ENCODE measurements at regions not wholly inside any gene's neighbourhood (a gene's known extent, or its start where the extent isn't known, plus 50 kb on each side); places are given as distances from the start of the nearest gene placed in this dataset.

DNA sequence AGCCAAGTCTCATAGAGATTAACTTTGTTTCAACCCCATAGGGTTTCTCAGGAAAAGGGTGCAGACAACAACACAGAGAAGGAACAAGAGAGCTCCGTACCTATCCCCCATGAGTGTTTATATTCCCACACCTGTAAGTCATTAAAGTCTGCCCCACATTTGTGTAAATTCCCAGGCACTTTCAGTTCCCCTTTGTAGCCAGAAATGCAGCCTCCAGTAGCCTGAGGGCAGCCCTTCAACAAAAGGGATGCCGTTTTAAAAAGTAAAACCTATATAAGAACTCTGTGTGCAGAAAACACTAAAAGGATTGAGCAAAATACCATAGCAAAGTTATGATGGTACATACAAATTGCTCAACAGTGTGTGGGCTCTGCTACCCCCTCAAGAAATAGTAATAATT is 59.7 kb upstream of the TMEM108 start:
- H3K27ac Mint-ChIP-seq (ENCODE audit: unreplicated experiment) = no peak overlapping the region
- no peak overlapping the region for H3K4me3 Mint-ChIP-seq (ENCODE audit: unreplicated experiment)
- intact Hi-C loops (cut with micrococcal nuclease; ENCODE audit: unreplicated experiment) = no loop called here
- POLR2A ChIA-PET = no interaction called here
- Histone ChIP-seq H3K4me1 (no peaks in the 10 kb centered on the region), H3K36me3 (ENCODE audit: control insufficient read depth, insufficient read depth, low read length) (no peaks in the 10 kb centered on the region), H3K27me3 (replicated peaks; ENCODE audit: control insufficient read depth, insufficient read depth, low read length) (no peaks in the 10 kb centered on the region), H3K9me3 (no peaks in the 10 kb centered on the region), H3K4me3 (ENCODE audit: low read depth, low read length) (no peak overlapping the region)
- H3K36me3 Mint-ChIP-seq (ENCODE audit: insufficient read depth, unreplicated experiment) = no peaks in the 10 kb centered on the region
- no peaks in the 10 kb centered on the region for H3K9me3 Mint-ChIP-seq (ENCODE audit: unreplicated experiment)
- DNase-seq = no peak
- no TSS peak for BruUV-seq (replicated peaks)
- TF ChIP-seq, protein P1, sequence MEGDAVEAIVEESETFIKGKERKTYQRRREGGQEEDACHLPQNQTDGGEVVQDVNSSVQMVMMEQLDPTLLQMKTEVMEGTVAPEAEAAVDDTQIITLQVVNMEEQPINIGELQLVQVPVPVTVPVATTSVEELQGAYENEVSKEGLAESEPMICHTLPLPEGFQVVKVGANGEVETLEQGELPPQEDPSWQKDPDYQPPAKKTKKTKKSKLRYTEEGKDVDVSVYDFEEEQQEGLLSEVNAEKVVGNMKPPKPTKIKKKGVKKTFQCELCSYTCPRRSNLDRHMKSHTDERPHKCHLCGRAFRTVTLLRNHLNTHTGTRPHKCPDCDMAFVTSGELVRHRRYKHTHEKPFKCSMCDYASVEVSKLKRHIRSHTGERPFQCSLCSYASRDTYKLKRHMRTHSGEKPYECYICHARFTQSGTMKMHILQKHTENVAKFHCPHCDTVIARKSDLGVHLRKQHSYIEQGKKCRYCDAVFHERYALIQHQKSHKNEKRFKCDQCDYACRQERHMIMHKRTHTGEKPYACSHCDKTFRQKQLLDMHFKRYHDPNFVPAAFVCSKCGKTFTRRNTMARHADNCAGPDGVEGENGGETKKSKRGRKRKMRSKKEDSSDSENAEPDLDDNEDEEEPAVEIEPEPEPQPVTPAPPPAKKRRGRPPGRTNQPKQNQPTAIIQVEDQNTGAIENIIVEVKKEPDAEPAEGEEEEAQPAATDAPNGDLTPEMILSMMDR (IDR thresholded peaks at IDR 0.05; ENCODE audit: insufficient read depth in 1 of 2, low read depth in 1 of 2, low read length in 1 of 2, severe bottlenecking in 1 of 2, unreplicated experiment in 1 of 2) = no peak
- H3K4me1 Mint-ChIP-seq (ENCODE audit: low read depth, unreplicated experiment) = no peaks in the 10 kb centered on the region
- CTCF ChIA-PET = interaction anchor here (1.0 kb wide), 1 partner anchor 247 kb away, joined by 4 read pairs; no protein-coding TSS in a partner anchor
- H3K27me3 Mint-ChIP-seq (ENCODE audit: insufficient read depth, unreplicated experiment) = peaks cover 4% of the 10 kb centered on the region

DNA sequence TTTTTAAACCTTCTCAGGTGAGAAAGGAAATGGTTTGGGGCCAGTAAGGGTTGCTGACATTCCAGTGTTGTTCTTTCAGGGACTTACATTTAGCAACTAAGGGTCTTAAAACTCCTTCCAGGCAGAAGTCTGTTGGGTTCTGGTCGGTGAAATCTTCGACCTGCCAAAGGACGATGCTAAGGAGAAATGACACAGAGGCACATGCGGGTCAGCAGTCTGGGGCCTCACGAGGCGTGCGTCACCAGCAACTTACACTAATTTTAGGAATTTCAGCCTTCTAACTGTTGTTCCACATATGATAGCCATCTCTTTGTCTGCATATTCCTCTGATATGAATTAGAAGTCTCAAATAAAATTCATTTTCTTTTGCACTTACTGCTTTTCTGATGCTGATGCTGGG is 64.1 kb upstream of the TMEM108 start:
- Mint-ChIP-seq H3K9me3 (ENCODE audit: unreplicated experiment) (no peaks in the 10 kb centered on the region), H3K27me3 (ENCODE audit: insufficient read depth, unreplicated experiment) (peaks cover 4% of the 10 kb centered on the region), H3K4me1 (ENCODE audit: low read depth, unreplicated experiment) (no peaks in the 10 kb centered on the region), H3K36me3 (ENCODE audit: insufficient read depth, unreplicated experiment) (no peaks in the 10 kb centered on the region), H3K27ac (ENCODE audit: unreplicated experiment) (no peak overlapping the region), H3K4me3 (ENCODE audit: unreplicated experiment) (no peak overlapping the region)
- Histone ChIP-seq H3K4me3 (ENCODE audit: low read depth, low read length) (no peak overlapping the region), H3K36me3 (ENCODE audit: control insufficient read depth, insufficient read depth, low read length) (no peaks in the 10 kb centered on the region), H3K9me3 (no peaks in the 10 kb centered on the region), H3K27me3 (replicated peaks; ENCODE audit: control insufficient read depth, insufficient read depth, low read length) (no peaks in the 10 kb centered on the region), H3K4me1 (no peaks in the 10 kb centered on the region)
- ChIA-PET POLR2A (no interaction called here), CTCF (no interaction called here)
- DNase-seq = no peak
- intact Hi-C loops (cut with micrococcal nuclease; ENCODE audit: unreplicated experiment) = no loop called here
- TF ChIP-seq, protein P1 (IDR thresholded peaks at IDR 0.05; ENCODE audit: insufficient read depth in 1 of 2, low read depth in 1 of 2, low read length in 1 of 2, severe bottlenecking in 1 of 2, unreplicated experiment in 1 of 2) = no peak
- no TSS peak for BruUV-seq (replicated peaks)

DNA sequence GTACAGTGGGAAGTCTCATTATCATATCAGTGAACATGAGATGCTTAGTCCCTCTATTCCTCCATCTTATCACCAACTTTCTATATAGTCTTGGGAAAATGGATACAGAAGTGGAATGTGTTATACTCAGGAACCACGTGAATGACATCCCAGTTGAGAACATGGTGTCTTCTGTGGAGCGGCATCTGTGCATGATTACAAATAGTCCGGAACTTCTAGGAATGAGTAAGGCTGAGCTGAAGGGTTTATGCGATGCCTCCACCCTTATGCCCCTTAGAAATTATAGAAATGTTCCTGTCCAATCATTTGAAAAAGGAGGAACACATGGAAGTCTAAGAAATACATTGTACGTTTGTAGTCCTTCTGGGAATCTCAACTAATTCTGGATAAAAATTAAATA is 64.8 kb upstream of the TMEM108 start:
- H3K4me3 ChIP-seq (ENCODE audit: low read depth, low read length) = no peak overlapping the region
- H3K9me3 ChIP-seq = no peaks in the 10 kb centered on the region
- ChIA-PET CTCF (no interaction called here), POLR2A (no interaction called here)
- H3K36me3 Mint-ChIP-seq (ENCODE audit: insufficient read depth, unreplicated experiment) = no peaks in the 10 kb centered on the region
- no peaks in the 10 kb centered on the region for H3K4me1 Mint-ChIP-seq (ENCODE audit: low read depth, unreplicated experiment)
- TF ChIP-seq, protein P1 (IDR thresholded peaks at IDR 0.05; ENCODE audit: insufficient read depth in 1 of 2, low read depth in 1 of 2, low read length in 1 of 2, severe bottlenecking in 1 of 2, unreplicated experiment in 1 of 2) = no peak
- H3K9me3 Mint-ChIP-seq (ENCODE audit: unreplicated experiment) = no peaks in the 10 kb centered on the region
- no peak overlapping the region for H3K4me3 Mint-ChIP-seq (ENCODE audit: unreplicated experiment)
- no peak overlapping the region for H3K27ac Mint-ChIP-seq (ENCODE audit: unreplicated experiment)
- intact Hi-C loops (cut with micrococcal nuclease; ENCODE audit: unreplicated experiment) = no loop called here
- H3K27me3 Mint-ChIP-seq (ENCODE audit: insufficient read depth, unreplicated experiment) = peaks cover 4% of the 10 kb centered on the region
- H3K27me3 ChIP-seq (replicated peaks; ENCODE audit: control insufficient read depth, insufficient read depth, low read length) = no peaks in the 10 kb centered on the region
- DNase-seq = no peak
- no TSS peak for BruUV-seq (replicated peaks)
- H3K36me3 ChIP-seq (ENCODE audit: control insufficient read depth, insufficient read depth, low read length) = no peaks in the 10 kb centered on the region
- H3K4me1 ChIP-seq = no peaks in the 10 kb centered on the region

Data from Caco-2 (cell line).